HPDE6-E6E7 (cell line): ENCODE measurements at regions not wholly inside any gene's neighbourhood (a gene's known extent, or its start where the extent isn't known, plus 50 kb on each side); places are given as distances from the start of the nearest gene placed in this dataset.
"Not testable (repeated sequence)": the region's sequence is repeated elsewhere in the genome, so short reads cannot be mapped to it uniquely, and the experiment has no call there.

Source experiments
- DNase-seq: peaks from one replicate; pipeline ENCODE4 v3.0.0; 2011; ENCODE audit warnings: missing footprints; ENCODE audit errors: extremely low spot score

- DNase-seq, result no peak
Observed at GRCh38 chr12:24678436-24678835, 270.5 kb downstream of the BCAT1 start.

- no peak for DNase-seq
Observed at GRCh38 chr12:24668563-24668962, 280.3 kb downstream of the BCAT1 start.

DNA sequence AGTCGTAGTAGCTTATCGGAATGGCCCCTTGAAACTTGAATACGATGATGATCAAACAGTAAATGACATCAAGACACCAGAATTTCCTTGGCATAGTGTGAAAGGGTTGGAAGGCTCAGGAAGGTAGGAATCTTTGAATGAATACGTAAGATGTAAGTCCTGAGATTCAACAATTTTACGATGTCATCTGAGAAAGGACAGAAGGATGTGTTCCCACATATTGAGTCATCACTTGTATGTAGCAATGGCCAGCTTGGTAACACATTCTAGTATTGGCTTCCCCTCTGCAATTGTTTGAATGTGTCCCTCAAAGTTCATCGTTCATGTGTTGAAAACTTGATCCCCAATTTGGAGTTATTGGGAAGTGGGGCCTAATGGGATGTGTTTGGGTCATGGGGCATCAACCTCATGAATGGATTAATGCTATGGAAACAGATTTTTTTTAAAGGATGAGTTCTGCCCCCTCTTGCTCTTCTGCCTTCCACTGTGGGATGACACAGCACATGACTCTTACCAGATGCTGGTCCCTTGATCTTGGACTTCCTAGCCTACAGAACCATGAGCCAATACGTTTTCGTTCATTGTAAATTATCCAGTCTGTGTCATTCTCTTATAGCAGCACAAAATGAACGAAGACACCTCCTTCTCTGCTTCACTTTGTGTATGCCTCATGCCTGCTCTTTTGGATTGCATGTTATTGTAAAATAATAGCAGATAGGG is 284.6 kb downstream of the BCAT1 start:
- no peak for DNase-seq

- no peak for DNase-seq
Observed at GRCh38 chr12:24661657-24662096, 287.2 kb downstream of the BCAT1 start.

- DNase-seq, result no peak
Observed at GRCh38 chr12:24659016-24659415, 289.9 kb downstream of the BCAT1 start.

DNA sequence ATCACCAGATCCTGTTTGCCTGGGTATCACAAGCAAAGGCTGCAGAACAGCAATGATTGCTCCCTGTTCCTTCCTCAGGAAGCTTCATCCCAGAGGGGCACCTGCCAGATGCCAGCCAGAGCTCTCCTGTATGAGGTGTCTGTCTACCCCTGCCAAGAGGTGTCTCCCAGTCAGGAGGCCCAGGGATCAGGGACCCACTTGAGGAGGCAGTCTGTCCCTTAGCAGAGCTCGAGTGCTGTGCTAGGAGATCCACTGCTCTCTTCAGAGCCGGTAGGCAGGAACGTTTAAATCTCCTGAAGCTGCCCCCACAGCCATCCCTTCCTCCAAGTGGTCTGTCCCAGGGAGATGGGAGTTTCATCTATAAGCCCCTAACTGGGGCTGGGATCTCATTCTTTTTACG is 294.6 kb downstream of the BCAT1 start:
- DNase-seq, result not testable (repeated sequence)

- no peak for DNase-seq
Observed at GRCh38 chr12:24649634-24650033, 299.3 kb downstream of the BCAT1 start.

DNA sequence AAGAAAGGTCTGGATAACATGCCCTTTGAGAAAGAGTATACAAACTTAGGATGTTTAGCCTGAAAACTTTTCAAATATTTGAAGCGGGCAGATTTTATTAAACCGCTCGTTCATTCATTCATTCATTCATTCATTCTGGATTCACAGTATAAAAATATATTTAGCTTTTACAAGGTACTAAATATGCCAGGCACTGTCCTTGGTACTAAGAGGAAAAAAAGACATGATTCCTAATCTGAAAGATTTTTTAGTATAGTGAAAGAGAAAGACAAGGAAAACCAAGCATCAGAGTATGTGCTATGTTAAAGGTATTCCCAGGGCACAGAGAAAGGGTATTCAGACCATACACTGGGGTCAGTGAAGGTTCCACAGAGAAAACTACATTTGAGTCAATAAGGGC is 299.7 kb downstream of the BCAT1 start:
- no peak for DNase-seq

DNA sequence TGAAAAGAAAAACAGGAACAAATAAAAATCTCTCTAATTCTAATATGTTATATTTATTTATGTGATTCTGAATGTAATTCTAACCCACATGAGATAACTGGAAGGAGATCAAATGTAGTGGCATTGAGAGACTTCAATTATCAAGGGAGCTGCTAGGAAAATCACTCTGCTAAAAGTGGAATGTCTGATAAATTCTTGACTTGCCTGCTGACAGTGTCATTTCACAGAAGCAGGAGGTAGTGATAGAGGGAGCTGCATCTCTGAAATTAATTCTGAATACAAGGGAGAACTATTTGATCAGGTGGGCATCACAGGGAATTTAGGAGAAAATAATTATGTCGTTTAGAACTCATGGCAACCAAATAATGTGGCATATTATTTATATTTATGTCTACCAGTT is 303.6 kb downstream of the BCAT1 start:
- DNase-seq, result no peak

DNA sequence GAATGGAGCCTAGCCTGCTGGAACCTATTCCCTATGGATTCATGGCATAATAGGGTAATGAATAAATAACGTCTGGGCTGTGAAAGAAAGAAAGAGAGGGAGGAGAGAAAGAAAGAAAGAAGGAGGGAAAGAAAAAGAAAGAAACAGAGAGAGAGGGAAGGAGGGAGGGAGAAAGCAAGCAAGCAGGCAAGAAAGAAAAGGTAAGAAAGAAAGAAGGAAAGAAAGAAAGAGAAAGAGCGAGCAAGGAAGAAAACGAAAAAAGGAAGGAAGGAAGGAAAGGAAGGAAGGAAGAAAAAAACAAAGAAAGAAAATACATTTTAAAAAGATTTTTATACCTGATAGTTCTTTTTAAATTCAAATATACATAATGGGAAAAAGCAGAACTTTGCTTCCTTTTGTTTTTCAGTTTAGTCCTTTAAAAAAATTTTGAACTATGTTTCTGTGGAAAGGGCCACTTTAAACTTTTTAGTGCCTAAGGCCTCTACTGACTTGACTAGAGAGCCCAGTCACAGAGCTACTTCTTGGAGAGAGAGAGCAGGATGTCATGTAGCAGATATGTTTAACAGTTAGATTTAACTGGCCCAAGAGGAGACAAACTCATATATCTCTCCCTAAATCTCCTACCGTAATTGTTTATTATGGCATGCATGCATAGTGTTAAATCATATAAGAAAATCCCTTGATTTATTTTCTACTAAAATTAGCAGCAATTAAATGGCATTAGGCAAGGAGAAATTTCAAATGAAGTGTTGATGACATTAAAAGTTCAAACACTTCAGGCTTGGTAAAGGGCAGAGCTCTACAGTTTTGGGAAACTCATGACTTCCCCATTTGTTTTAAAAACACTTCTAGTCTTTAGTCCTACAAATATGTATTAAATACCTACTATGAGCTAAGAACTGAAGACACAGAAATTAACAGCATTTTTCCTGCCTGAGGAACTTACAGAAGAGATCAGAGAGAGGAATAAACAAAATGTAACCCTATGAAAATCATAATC is 305.5 kb downstream of the BCAT1 start:
- no peak for DNase-seq

GRCh38 chr12:24639641-24640040 is 309.3 kb downstream of the BCAT1 start:
- DNase-seq, result no peak

DNA sequence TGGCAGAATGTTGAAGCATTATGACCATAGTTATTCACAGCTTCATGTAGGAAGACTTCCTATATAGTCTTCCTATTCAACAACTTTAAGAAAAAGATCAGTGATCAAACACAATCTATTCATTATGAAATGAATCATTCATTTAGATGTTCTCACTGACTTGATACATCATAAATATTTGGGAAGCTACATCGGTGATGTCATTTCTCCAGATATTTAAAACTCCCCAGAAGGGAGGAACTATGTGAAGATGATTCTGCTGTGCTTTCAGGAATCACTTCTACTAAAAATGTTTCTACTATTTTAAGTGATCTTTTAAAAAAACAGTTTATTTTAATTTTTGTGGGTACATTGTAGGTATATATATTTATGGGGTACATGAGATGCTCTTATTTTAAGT is 316.4 kb downstream of the BCAT1 start:
- DNase-seq, result no peak

GRCh38 chr12:24631676-24632426 is 317.1 kb downstream of the BCAT1 start:
- DNase-seq, result no peak

DNA sequence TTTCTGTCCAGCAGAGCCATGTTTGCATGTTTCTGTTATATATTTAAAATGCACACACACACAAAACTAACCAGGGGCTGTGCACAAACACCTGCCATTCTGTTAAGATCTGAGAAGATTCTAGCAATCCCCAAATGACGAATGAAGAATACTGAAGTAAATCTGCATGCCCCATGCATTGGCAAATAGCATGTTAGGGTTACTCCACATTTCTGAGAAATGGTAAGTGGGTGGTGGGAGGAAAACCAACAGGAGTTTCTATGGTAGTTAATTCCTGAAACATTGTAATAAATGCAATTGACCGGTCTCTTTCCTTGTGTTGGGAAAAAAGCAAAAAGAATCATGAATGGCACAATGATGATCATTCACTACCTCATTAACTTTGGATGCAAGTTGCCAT is 318.0 kb downstream of the BCAT1 start:
- DNase-seq, result no peak

DNA sequence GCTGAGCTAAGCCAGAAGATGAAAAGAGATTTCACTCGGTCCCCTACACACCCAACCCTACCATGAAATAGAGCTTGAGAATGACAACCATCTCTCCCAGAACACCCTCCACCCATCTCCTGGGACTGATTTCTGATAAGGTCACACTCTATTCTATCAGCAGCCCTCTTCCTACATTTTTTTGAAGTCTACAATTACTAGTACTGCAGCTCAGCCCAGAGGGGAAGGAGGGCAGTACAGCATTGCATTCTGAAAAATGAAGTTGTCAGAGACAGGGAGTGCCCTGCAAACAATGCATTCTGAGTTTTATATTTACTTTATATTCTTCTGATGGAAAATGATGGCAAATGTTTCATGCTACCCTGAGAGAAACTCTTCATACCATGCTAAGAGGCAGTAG is 318.5 kb downstream of the BCAT1 start:
- no peak for DNase-seq

- no peak for DNase-seq
Observed at GRCh38 chr12:24625103-24625502, 323.8 kb downstream of the BCAT1 start.

DNA sequence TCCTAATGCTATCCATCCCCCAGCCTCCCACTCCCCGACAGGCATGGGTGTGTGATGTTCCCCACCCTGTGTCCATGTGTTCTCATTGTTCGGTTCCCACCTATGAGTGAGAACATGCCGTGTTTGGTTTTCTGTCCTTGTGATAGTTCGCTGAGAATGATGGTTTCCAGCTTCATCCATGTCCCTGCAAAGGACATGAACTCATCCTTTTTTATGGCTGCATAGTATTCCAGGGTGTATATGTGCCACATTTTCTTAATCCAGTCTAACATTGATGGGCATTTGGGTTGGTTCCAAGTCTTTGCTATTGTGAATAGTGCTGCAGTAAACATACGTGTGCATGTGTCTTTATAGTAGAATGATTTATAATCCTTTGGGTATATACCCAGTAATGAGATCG is 328.9 kb downstream of the BCAT1 start:
- not testable (repeated sequence) for DNase-seq

DNA sequence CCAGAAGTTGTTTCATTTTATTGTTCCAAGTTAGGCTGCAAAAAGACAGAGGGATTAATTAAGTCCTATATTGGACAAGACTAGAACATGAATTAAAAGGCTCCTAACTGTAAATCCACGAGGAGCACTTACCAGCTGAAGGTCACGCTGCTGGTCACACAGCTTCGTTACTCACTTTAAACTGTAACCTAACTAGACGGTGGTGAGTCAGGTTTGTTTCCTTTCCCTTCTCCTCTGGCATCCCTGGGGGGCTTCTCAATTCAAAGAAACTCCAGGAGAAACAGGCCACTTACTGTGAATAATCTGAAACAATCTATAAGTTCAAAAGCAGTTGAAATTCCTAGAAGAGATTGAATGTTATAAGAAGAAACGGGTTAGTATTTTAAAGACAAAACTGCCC is 331.4 kb downstream of the BCAT1 start:
- DNase-seq, result no peak

- no peak for DNase-seq
Observed at GRCh38 chr12:24615967-24616411, 332.9 kb downstream of the BCAT1 start.

- no peak for DNase-seq
Observed at GRCh38 chr12:24608637-24609285, 340.1 kb downstream of the BCAT1 start.

GRCh38 chr12:24608108-24608507 is 340.8 kb downstream of the BCAT1 start:
- DNase-seq, result no peak

- DNase-seq, result no peak
Observed at GRCh38 chr12:24605916-24606315, 343.0 kb downstream of the BCAT1 start.
